ENCODE measurements at regions not wholly inside any gene's neighbourhood (a gene's known extent, or its start where the extent isn't known, plus 50 kb on each side); places are given as distances from the start of the nearest gene placed in this dataset.

DNA sequence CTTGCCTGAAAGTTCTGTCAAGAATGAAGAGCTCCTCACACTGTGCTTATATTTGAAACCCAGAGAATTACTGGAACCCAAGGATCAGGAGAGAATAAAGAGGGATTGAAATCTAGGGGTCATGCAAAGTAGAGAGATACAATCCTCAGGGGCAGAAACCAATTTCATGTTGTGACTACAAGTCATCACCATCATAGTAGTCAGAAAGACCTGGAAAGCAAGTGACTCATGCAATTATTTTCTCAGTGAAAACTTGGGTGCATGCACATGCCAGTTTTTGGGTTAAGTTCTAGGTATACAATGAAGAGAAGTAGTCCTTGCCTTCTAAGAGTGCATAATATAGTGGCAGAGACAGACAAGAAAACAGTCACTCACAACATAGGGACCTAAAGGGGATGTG lies 210.0 kb downstream of the ZC3H11B start (continued):
- TF ChIP-seq, protein P1, sequence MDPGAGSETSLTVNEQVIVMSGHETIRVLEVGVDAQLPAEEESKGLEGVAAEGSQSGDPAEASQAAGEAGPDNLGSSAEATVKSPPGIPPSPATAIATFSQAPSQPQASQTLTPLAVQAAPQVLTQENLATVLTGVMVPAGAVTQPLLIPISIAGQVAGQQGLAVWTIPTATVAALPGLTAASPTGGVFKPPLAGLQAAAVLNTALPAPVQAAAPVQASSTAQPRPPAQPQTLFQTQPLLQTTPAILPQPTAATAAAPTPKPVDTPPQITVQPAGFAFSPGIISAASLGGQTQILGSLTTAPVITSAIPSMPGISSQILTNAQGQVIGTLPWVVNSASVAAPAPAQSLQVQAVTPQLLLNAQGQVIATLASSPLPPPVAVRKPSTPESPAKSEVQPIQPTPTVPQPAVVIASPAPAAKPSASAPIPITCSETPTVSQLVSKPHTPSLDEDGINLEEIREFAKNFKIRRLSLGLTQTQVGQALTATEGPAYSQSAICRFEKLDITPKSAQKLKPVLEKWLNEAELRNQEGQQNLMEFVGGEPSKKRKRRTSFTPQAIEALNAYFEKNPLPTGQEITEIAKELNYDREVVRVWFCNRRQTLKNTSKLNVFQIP (CRISPR knock-in tag; IDR thresholded peaks at IDR 0.05; ENCODE audit: borderline replicate concordance, low read depth) = no peak
- no peak for TF ChIP-seq ZNF8 (CRISPR knock-in tag; IDR thresholded peaks at IDR 0.05)
- TF ChIP-seq RARB (CRISPR knock-in tag; IDR thresholded peaks at IDR 0.05) = no peak
- TF ChIP-seq TCF4 (CRISPR knock-in tag; IDR thresholded peaks at IDR 0.05; ENCODE audit: borderline replicate concordance) = no peak
- TF ChIP-seq ZC3H10 (CRISPR knock-in tag; IDR thresholded peaks at IDR 0.05) = no peak
- TF ChIP-seq ISL1 (CRISPR knock-in tag; IDR thresholded peaks at IDR 0.05) = no peak
- TF ChIP-seq ESRRG (CRISPR knock-in tag; IDR thresholded peaks at IDR 0.05) = no peak
- no peak for TF ChIP-seq ZFP3 (CRISPR knock-in tag; IDR thresholded peaks at IDR 0.05)
- no peak for TF ChIP-seq ZFP30 (CRISPR knock-in tag; IDR thresholded peaks at IDR 0.05)
- TF ChIP-seq ZNF565 (CRISPR knock-in tag; conservative IDR thresholded peaks at IDR 0.05; ENCODE audit: low read depth) = no peak

DNA sequence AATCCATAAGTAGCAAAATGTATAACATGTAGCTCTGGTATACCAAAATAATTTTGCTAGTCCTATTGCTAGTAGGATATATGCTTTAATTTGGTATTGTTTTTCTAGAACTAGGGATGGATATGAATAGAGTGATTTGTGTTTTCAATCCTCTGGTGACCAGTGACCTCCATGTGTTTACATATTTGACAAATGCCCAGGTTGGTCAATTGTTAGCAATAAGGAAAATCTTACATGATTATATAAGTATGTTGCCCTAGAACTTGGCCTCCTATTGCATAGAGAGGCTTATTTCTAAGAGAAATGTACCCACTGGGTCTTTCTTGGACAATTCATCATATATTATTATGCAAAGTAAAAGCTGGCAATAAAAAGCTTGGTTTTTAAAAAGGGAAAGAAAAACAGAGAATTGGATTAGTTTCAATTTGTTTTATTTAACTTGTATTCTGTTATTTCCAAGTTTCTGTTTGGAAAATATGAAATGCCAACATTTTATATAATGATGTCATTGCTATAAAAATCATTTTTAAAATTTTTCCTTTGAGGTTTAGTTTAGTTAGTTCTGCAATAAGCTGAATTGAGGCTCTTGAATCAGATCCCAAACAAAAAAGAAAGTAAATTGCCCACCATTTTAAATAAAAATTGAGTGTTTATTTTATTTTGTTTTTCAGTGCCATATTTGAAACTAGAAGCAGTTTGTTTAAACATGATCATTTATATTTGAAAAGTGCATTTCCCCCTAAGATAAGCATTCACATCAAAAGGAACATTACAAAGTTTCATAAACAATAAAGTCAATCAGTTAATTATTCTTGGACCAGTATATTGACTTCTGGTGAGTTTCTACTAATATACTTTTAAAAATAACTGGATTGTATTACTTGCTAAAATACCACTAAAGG lies 210.9 kb downstream of the ZC3H11B start:
- TF ChIP-seq OSR1 (CRISPR knock-in tag; IDR thresholded peaks at IDR 0.05) = no peak
- no peak for TF ChIP-seq SNAI2 (CRISPR knock-in tag; IDR thresholded peaks at IDR 0.05)
- TF ChIP-seq, protein P1 (CRISPR knock-in tag; IDR thresholded peaks at IDR 0.05; ENCODE audit: borderline replicate concordance, low read depth) = no peak
- no peak for TF ChIP-seq ARNTL (CRISPR knock-in tag; IDR thresholded peaks at IDR 0.05; ENCODE audit: borderline replicate concordance, low read depth)
- TF ChIP-seq ZNF8 (CRISPR knock-in tag; IDR thresholded peaks at IDR 0.05) = no peak
- no peak for TF ChIP-seq CSDC2 (CRISPR knock-in tag; IDR thresholded peaks at IDR 0.05)
- no peak for TF ChIP-seq ESRRG (CRISPR knock-in tag; IDR thresholded peaks at IDR 0.05)
- TF ChIP-seq ZNF70 (CRISPR knock-in tag; IDR thresholded peaks at IDR 0.05) = no peak
- TF ChIP-seq RARB (CRISPR knock-in tag; IDR thresholded peaks at IDR 0.05) = no peak
- TF ChIP-seq, protein P2, sequence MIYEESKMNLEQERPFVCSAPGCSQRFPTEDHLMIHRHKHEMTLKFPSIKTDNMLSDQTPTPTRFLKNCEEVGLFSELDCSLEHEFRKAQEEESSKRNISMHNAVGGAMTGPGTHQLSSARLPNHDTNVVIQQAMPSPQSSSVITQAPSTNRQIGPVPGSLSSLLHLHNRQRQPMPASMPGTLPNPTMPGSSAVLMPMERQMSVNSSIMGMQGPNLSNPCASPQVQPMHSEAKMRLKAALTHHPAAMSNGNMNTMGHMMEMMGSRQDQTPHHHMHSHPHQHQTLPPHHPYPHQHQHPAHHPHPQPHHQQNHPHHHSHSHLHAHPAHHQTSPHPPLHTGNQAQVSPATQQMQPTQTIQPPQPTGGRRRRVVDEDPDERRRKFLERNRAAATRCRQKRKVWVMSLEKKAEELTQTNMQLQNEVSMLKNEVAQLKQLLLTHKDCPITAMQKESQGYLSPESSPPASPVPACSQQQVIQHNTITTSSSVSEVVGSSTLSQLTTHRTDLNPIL (CRISPR knock-in tag; IDR thresholded peaks at IDR 0.05; ENCODE audit: low read depth) = no peak
- no peak for TF ChIP-seq ZFP3 (CRISPR knock-in tag; IDR thresholded peaks at IDR 0.05)
- TF ChIP-seq ISL1 (CRISPR knock-in tag; IDR thresholded peaks at IDR 0.05) = no peak
- TF ChIP-seq BACH2 (CRISPR knock-in tag; IDR thresholded peaks at IDR 0.05; ENCODE audit: borderline replicate concordance) = no peak
- no peak for TF ChIP-seq TCF4 (CRISPR knock-in tag; IDR thresholded peaks at IDR 0.05; ENCODE audit: borderline replicate concordance)
- TF ChIP-seq, protein P3, sequence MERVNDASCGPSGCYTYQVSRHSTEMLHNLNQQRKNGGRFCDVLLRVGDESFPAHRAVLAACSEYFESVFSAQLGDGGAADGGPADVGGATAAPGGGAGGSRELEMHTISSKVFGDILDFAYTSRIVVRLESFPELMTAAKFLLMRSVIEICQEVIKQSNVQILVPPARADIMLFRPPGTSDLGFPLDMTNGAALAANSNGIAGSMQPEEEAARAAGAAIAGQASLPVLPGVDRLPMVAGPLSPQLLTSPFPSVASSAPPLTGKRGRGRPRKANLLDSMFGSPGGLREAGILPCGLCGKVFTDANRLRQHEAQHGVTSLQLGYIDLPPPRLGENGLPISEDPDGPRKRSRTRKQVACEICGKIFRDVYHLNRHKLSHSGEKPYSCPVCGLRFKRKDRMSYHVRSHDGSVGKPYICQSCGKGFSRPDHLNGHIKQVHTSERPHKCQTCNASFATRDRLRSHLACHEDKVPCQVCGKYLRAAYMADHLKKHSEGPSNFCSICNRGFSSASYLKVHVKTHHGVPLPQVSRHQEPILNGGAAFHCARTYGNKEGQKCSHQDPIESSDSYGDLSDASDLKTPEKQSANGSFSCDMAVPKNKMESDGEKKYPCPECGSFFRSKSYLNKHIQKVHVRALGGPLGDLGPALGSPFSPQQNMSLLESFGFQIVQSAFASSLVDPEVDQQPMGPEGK (CRISPR knock-in tag; IDR thresholded peaks at IDR 0.05; ENCODE audit: borderline replicate concordance) = no peak
- no peak for TF ChIP-seq TOX (CRISPR knock-in tag; IDR thresholded peaks at IDR 0.05; ENCODE audit: borderline replicate concordance)
- TF ChIP-seq ZFP30 (CRISPR knock-in tag; IDR thresholded peaks at IDR 0.05) = no peak
- TF ChIP-seq GLIS3 (CRISPR knock-in tag; IDR thresholded peaks at IDR 0.05) = no peak
- TF ChIP-seq PPARA (CRISPR knock-in tag; IDR thresholded peaks at IDR 0.05; ENCODE audit: borderline replicate concordance) = no peak
- TF ChIP-seq, protein P4, sequence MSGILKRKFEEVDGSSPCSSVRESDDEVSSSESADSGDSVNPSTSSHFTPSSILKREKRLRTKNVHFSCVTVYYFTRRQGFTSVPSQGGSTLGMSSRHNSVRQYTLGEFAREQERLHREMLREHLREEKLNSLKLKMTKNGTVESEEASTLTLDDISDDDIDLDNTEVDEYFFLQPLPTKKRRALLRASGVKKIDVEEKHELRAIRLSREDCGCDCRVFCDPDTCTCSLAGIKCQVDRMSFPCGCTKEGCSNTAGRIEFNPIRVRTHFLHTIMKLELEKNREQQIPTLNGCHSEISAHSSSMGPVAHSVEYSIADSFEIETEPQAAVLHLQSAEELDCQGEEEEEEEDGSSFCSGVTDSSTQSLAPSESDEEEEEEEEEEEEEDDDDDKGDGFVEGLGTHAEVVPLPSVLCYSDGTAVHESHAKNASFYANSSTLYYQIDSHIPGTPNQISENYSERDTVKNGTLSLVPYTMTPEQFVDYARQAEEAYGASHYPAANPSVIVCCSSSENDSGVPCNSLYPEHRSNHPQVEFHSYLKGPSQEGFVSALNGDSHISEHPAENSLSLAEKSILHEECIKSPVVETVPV (CRISPR knock-in tag; IDR thresholded peaks at IDR 0.05) = no peak
- ATAC-seq = no peak
